ENCODE measurements at regions not wholly inside any gene's neighbourhood (a gene's known extent, or its start where the extent isn't known, plus 50 kb on each side); places are given as distances from the start of the nearest gene placed in this dataset.

GRCh38 chr11:79694368-79694767, 253.5 kb upstream of the TENM4 start:
- no peak for TF ChIP-seq SMARCE1 (IDR thresholded peaks at IDR 0.05; ENCODE audit: borderline replicate concordance)
- no peak for TF ChIP-seq AFF4 (CRISPR knock-in tag; IDR thresholded peaks at IDR 0.05)
- TF ChIP-seq MEIS1 (CRISPR knock-in tag; IDR thresholded peaks at IDR 0.05; ENCODE audit: borderline replicate concordance): no peak
- no peaks in the 10 kb centered on the region for H4K20me1 ChIP-seq (ENCODE audit: insufficient read depth, low read length)
- no peak overlapping the region for H3K4me3 ChIP-seq (replicated peaks in 1 of 3; ENCODE audit: insufficient read depth in 1 of 3, low read depth in 2 of 3, low read length in 3 of 3)
- no peaks in the 10 kb centered on the region for H3K27me3 ChIP-seq (ENCODE audit: control insufficient read depth in 1 of 2, insufficient read depth in 2 of 2, low read length in 2 of 2)
- intact Hi-C loops (cut with micrococcal nuclease; ENCODE audit: unreplicated experiment) (no loop called here), in situ Hi-C loops (cut with HindIII; ENCODE audit: extremely low pct_ligation_motif_present, low pct_unique_long_range_greater_than_20kb) (no loop called here)
- H3K9me3 ChIP-seq (ENCODE audit: low read length): no peaks in the 10 kb centered on the region
- POLR2A ChIA-PET: no interaction called here
- no peaks in the 10 kb centered on the region for H3K79me2 ChIP-seq (ENCODE audit: insufficient read depth, low read length)
- no peak overlapping the region for H3K9ac ChIP-seq (ENCODE audit: insufficient read depth, low read depth, low read length)
- BruUV-seq (replicated peaks): no TSS peak
- no peak for FAIRE-seq
- DNase-seq (ENCODE audit: low spot score): no peak
- no peak overlapping the region for H3K4me2 ChIP-seq (ENCODE audit: low read depth, low read length)
- no peak overlapping the region for H3K27ac ChIP-seq (ENCODE audit: extremely low read length, insufficient read depth, low read length)
- H3K4me1 ChIP-seq (ENCODE audit: insufficient read depth, low read length): no peaks in the 10 kb centered on the region
- no peak for ATAC-seq
- CTCF ChIA-PET (ENCODE audit: low intra/inter-chr PET ratio, low total read pairs): no interaction called here
- H3K36me3 ChIP-seq (replicated peaks in 1 of 2; ENCODE audit: control insufficient read depth in 1 of 2, insufficient read depth in 2 of 2, low read length in 2 of 2): no peaks in the 10 kb centered on the region
- no peak overlapping the region for H2AFZ ChIP-seq (ENCODE audit: low read length)
- WGBS (ENCODE audit: low lambda C conversion rate): 0% methylated on average over 1 of the region's 1 CpG

GRCh38 chr11:79691445-79691844, 250.6 kb upstream of the TENM4 start:
- no TSS peak for BruUV-seq (replicated peaks)
- no peak for TF ChIP-seq PRMT3 (CRISPR knock-in tag; IDR thresholded peaks at IDR 0.05; ENCODE audit: borderline replicate concordance, low read depth)
- no peak for TF ChIP-seq NR2F1 (CRISPR knock-in tag; IDR thresholded peaks at IDR 0.05)
- no peak for TF ChIP-seq MLX (CRISPR knock-in tag; IDR thresholded peaks at IDR 0.05)
- no peak for TF ChIP-seq ZNF251 (CRISPR knock-in tag; IDR thresholded peaks at IDR 0.05)
- no peak for TF ChIP-seq EED (CRISPR knock-in tag; IDR thresholded peaks at IDR 0.05)
- TF ChIP-seq ZNF572 (CRISPR knock-in tag; IDR thresholded peaks at IDR 0.05): no peak
- no peak for TF ChIP-seq ZNF740 (CRISPR knock-in tag; IDR thresholded peaks at IDR 0.05)
- TF ChIP-seq NFKBIZ (CRISPR knock-in tag; IDR thresholded peaks at IDR 0.05): no peak
- no peak for TF ChIP-seq E2F2 (CRISPR knock-in tag; IDR thresholded peaks at IDR 0.05; ENCODE audit: borderline replicate concordance)
- TF ChIP-seq WIZ (CRISPR knock-in tag; IDR thresholded peaks at IDR 0.05): no peak
- TF ChIP-seq ZNF468 (CRISPR knock-in tag; IDR thresholded peaks at IDR 0.05): no peak
- TF ChIP-seq MXI1 (IDR thresholded peaks at IDR 0.05; ENCODE audit: borderline replicate concordance, low read depth, low read length): no peak

More at GRCh38 chr11:79691445-79691844, 250.6 kb upstream of the TENM4 start:
- Histone ChIP-seq H3K9me3 (ENCODE audit: low read length) (no peaks in the 10 kb centered on the region), H3K79me2 (ENCODE audit: insufficient read depth, low read length) (no peaks in the 10 kb centered on the region), H3K4me1 (ENCODE audit: insufficient read depth, low read length) (no peaks in the 10 kb centered on the region), H3K4me2 (ENCODE audit: low read depth, low read length) (no peak overlapping the region), H3K27ac (ENCODE audit: extremely low read length, insufficient read depth, low read length) (no peak overlapping the region), H3K27me3 (ENCODE audit: control insufficient read depth in 1 of 2, insufficient read depth in 2 of 2, low read length in 2 of 2) (no peaks in the 10 kb centered on the region), H2AFZ (ENCODE audit: low read length) (no peak overlapping the region), H3K9ac (ENCODE audit: insufficient read depth, low read depth, low read length) (no peak overlapping the region), H3K36me3 (replicated peaks in 1 of 2; ENCODE audit: control insufficient read depth in 1 of 2, insufficient read depth in 2 of 2, low read length in 2 of 2) (no peaks in the 10 kb centered on the region), H3K4me3 (replicated peaks in 1 of 3; ENCODE audit: insufficient read depth in 1 of 3, low read depth in 2 of 3, low read length in 3 of 3) (no peak overlapping the region), H4K20me1 (ENCODE audit: insufficient read depth, low read length) (no peaks in the 10 kb centered on the region)
- ChIA-PET CTCF (ENCODE audit: low intra/inter-chr PET ratio, low total read pairs) (no interaction called here), POLR2A (no interaction called here)
- WGBS (ENCODE audit: low lambda C conversion rate): 10% methylated on average over 2 of the region's 2 CpGs
- intact Hi-C loops (cut with micrococcal nuclease; ENCODE audit: unreplicated experiment): no loop called here
- ATAC-seq (no peak), FAIRE-seq (no peak), DNase-seq (ENCODE audit: low spot score) (no peak)
- in situ Hi-C loops (cut with HindIII; ENCODE audit: extremely low pct_ligation_motif_present, low pct_unique_long_range_greater_than_20kb): no loop called here
